NT2/D1 (cell line): ENCODE measurements at regions not wholly inside any gene's neighbourhood (a gene's known extent, or its start where the extent isn't known, plus 50 kb on each side); places are given as distances from the start of the nearest gene placed in this dataset.

Experiments used
- YY1 ChIP-seq: IDR thresholded peaks from 2 replicates; pipeline ENCODE4 v1.6.1; 2011; ENCODE audit not compliant: insufficient read length, insufficient read depth
- ZNF274 ChIP-seq: IDR thresholded peaks from 2 replicates; pipeline ENCODE4 v1.6.1; 2011; ENCODE audit warnings: mild to moderate bottlenecking, low read depth, low read length

GRCh38 chr4:26267087-26267486, 53.7 kb upstream of the RBPJ start:
- TF ChIP-seq ZNF274 (no peak), YY1 (no peak)
